ENCODE measurements at regions not wholly inside any gene's neighbourhood (a gene's known extent, or its start where the extent isn't known, plus 50 kb on each side); places are given as distances from the start of the nearest gene placed in this dataset.

DNA sequence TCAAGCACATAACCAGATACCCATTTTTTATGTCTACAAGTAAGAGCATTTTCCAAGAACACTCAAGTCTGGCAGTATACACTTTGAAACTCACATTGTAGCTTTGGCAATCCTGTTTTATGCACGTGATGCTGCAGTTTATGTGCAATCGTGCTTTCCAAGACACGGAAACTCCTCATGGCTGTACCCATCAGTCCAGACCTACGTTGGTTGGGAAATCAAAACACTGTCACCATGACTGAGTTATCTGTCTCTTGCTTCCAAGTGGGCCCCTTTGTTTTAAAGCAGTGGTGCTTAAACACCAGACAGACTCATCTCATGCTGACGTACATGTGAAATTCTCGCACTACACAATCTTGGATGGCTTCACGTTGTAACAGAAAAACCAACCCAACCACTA is 192.8 kb downstream of the LTN1 start (continued):
- no peak for TF ChIP-seq RBM25 (IDR thresholded peaks at IDR 0.05; ENCODE audit: low read depth, low read length, severe bottlenecking)
- TF ChIP-seq RFX7 (CRISPR knock-in tag; IDR thresholded peaks at IDR 0.05): no peak
- TF ChIP-seq, protein P1, sequence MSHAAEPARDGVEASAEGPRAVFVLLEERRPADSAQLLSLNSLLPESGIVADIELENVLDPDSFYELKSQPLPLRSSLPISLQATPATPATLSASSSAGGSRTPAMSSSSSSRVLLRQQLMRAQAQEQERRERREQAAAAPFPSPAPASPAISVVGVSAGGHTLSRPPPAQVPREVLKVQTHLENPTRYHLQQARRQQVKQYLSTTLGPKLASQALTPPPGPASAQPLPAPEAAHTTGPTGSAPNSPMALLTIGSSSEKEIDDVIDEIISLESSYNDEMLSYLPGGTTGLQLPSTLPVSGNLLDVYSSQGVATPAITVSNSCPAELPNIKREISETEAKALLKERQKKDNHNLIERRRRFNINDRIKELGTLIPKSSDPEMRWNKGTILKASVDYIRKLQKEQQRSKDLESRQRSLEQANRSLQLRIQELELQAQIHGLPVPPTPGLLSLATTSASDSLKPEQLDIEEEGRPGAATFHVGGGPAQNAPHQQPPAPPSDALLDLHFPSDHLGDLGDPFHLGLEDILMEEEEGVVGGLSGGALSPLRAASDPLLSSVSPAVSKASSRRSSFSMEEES (CRISPR knock-in tag; IDR thresholded peaks at IDR 0.05): no peak
- TF ChIP-seq, protein P2, sequence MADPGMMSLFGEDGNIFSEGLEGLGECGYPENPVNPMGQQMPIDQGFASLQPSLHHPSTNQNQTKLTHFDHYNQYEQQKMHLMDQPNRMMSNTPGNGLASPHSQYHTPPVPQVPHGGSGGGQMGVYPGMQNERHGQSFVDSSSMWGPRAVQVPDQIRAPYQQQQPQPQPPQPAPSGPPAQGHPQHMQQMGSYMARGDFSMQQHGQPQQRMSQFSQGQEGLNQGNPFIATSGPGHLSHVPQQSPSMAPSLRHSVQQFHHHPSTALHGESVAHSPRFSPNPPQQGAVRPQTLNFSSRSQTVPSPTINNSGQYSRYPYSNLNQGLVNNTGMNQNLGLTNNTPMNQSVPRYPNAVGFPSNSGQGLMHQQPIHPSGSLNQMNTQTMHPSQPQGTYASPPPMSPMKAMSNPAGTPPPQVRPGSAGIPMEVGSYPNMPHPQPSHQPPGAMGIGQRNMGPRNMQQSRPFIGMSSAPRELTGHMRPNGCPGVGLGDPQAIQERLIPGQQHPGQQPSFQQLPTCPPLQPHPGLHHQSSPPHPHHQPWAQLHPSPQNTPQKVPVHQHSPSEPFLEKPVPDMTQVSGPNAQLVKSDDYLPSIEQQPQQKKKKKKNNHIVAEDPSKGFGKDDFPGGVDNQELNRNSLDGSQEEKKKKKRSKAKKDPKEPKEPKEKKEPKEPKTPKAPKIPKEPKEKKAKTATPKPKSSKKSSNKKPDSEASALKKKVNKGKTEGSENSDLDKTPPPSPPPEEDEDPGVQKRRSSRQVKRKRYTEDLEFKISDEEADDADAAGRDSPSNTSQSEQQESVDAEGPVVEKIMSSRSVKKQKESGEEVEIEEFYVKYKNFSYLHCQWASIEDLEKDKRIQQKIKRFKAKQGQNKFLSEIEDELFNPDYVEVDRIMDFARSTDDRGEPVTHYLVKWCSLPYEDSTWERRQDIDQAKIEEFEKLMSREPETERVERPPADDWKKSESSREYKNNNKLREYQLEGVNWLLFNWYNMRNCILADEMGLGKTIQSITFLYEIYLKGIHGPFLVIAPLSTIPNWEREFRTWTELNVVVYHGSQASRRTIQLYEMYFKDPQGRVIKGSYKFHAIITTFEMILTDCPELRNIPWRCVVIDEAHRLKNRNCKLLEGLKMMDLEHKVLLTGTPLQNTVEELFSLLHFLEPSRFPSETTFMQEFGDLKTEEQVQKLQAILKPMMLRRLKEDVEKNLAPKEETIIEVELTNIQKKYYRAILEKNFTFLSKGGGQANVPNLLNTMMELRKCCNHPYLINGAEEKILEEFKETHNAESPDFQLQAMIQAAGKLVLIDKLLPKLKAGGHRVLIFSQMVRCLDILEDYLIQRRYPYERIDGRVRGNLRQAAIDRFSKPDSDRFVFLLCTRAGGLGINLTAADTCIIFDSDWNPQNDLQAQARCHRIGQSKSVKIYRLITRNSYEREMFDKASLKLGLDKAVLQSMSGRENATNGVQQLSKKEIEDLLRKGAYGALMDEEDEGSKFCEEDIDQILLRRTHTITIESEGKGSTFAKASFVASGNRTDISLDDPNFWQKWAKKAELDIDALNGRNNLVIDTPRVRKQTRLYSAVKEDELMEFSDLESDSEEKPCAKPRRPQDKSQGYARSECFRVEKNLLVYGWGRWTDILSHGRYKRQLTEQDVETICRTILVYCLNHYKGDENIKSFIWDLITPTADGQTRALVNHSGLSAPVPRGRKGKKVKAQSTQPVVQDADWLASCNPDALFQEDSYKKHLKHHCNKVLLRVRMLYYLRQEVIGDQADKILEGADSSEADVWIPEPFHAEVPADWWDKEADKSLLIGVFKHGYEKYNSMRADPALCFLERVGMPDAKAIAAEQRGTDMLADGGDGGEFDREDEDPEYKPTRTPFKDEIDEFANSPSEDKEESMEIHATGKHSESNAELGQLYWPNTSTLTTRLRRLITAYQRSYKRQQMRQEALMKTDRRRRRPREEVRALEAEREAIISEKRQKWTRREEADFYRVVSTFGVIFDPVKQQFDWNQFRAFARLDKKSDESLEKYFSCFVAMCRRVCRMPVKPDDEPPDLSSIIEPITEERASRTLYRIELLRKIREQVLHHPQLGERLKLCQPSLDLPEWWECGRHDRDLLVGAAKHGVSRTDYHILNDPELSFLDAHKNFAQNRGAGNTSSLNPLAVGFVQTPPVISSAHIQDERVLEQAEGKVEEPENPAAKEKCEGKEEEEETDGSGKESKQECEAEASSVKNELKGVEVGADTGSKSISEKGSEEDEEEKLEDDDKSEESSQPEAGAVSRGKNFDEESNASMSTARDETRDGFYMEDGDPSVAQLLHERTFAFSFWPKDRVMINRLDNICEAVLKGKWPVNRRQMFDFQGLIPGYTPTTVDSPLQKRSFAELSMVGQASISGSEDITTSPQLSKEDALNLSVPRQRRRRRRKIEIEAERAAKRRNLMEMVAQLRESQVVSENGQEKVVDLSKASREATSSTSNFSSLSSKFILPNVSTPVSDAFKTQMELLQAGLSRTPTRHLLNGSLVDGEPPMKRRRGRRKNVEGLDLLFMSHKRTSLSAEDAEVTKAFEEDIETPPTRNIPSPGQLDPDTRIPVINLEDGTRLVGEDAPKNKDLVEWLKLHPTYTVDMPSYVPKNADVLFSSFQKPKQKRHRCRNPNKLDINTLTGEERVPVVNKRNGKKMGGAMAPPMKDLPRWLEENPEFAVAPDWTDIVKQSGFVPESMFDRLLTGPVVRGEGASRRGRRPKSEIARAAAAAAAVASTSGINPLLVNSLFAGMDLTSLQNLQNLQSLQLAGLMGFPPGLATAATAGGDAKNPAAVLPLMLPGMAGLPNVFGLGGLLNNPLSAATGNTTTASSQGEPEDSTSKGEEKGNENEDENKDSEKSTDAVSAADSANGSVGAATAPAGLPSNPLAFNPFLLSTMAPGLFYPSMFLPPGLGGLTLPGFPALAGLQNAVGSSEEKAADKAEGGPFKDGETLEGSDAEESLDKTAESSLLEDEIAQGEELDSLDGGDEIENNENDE (IDR thresholded peaks at IDR 0.05; ENCODE audit: low read depth, low read length): no peak
- TF ChIP-seq DPF2 (IDR thresholded peaks at IDR 0.05): no peak
- TF ChIP-seq, protein P3, sequence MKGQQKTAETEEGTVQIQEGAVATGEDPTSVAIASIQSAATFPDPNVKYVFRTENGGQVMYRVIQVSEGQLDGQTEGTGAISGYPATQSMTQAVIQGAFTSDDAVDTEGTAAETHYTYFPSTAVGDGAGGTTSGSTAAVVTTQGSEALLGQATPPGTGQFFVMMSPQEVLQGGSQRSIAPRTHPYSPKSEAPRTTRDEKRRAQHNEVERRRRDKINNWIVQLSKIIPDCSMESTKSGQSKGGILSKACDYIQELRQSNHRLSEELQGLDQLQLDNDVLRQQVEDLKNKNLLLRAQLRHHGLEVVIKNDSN (CRISPR knock-in tag; IDR thresholded peaks at IDR 0.05): no peak
- no peak for TF ChIP-seq ZNF57 (CRISPR knock-in tag; IDR thresholded peaks at IDR 0.05)
- no peak for TF ChIP-seq FOXA1 (IDR thresholded peaks at IDR 0.05; ENCODE audit: borderline replicate concordance)
- TF ChIP-seq CREBBP (IDR thresholded peaks at IDR 0.05; ENCODE audit: low read depth, low read length): no peak
- TF ChIP-seq PML (IDR thresholded peaks at IDR 0.05; ENCODE audit: low read length): no peak
- TF ChIP-seq PTBP1 (IDR thresholded peaks at IDR 0.05; ENCODE audit: low read depth, low read length): no peak
- TF ChIP-seq STAT5B (CRISPR knock-in tag; IDR thresholded peaks at IDR 0.05): no peak
